Right hindlimb (tissue), 1 donor: ENCODE measurements at regions not wholly inside any gene's neighbourhood (a gene's known extent, or its start where the extent isn't known, plus 50 kb on each side); places are given as distances from the start of the nearest gene placed in this dataset.

Experiments used
- DNase-seq: peaks from one replicate; pipeline ENCODE4 v3.0.0-alpha.2; 2018

GRCh38 chr16:86986136-86986535 is 331.1 kb downstream of the C16orf95 start:
- no peak for DNase-seq

GRCh38 chr16:86986809-86987487 is 330.2 kb downstream of the C16orf95 start:
- no peak for DNase-seq

GRCh38 chr16:86987746-86988670 is 329.2 kb downstream of the C16orf95 start:
- no peak for DNase-seq

- no peak for DNase-seq
Observed at GRCh38 chr16:86988920-86989696, 328.1 kb downstream of the C16orf95 start.

- no peak for DNase-seq
Observed at GRCh38 chr16:86990451-86990850, 326.7 kb downstream of the C16orf95 start.

- no peak for DNase-seq
Observed at GRCh38 chr16:86991679-86992078, 325.5 kb downstream of the C16orf95 start.

- DNase-seq = no peak
Observed at GRCh38 chr16:86992587-86992986, 324.6 kb downstream of the C16orf95 start.

- DNase-seq = no peak
Observed at GRCh38 chr16:86993426-86994110, 323.6 kb downstream of the C16orf95 start.

GRCh38 chr16:86994215-86994614 is 323.0 kb downstream of the C16orf95 start:
- DNase-seq = no peak

GRCh38 chr16:86994651-86995171 is 322.5 kb downstream of the C16orf95 start:
- DNase-seq = no peak

GRCh38 chr16:86995456-86995855 is 321.7 kb downstream of the C16orf95 start:
- no peak for DNase-seq

GRCh38 chr16:86996081-86996480 is 321.1 kb downstream of the C16orf95 start:
- no peak for DNase-seq

- no peak for DNase-seq
Observed at GRCh38 chr16:86997058-86997457, 320.1 kb downstream of the C16orf95 start.

GRCh38 chr16:86998196-86999001 is 318.8 kb downstream of the C16orf95 start:
- no peak for DNase-seq

- DNase-seq = no peak
Observed at GRCh38 chr16:87000001-87000400, 317.2 kb downstream of the C16orf95 start.

- no peak for DNase-seq
Observed at GRCh38 chr16:87002717-87003413, 314.3 kb downstream of the C16orf95 start.

GRCh38 chr16:87003414-87003755 is 313.8 kb downstream of the C16orf95 start:
- no peak for DNase-seq

- no peak for DNase-seq
Observed at GRCh38 chr16:87006021-87006420, 311.2 kb downstream of the C16orf95 start.

GRCh38 chr16:87006789-87007745 is 310.1 kb downstream of the C16orf95 start:
- DNase-seq = no peak

- DNase-seq = no peak
Observed at GRCh38 chr16:87007907-87008306, 309.3 kb downstream of the C16orf95 start.
